ES-I3 (cell line): ENCODE measurements at regions not wholly inside any gene's neighbourhood (a gene's known extent, or its start where the extent isn't known, plus 50 kb on each side); places are given as distances from the start of the nearest gene placed in this dataset.

Experiments used
- H3K36me3 ChIP-seq: 2 replicates; pipeline ENCODE4 v1.6.1; 2013; ENCODE audit warnings: mild to moderate bottlenecking, low read length, control low read depth, moderate library complexity; ENCODE audit not compliant: insufficient read depth
- H3K4me1 ChIP-seq: 2 replicates; pipeline ENCODE4 v1.6.1; 2013; ENCODE audit warnings: mild to moderate bottlenecking, control low read depth, low read length; ENCODE audit not compliant: insufficient read depth
- H3K9ac ChIP-seq: 2 replicates; pipeline ENCODE4 v1.6.1; 2013; ENCODE audit warnings: low read depth, mild to moderate bottlenecking, low read length, moderate library complexity
- H3K9me3 ChIP-seq: 2 replicates; pipeline ENCODE4 v1.6.1; 2013; ENCODE audit warnings: mild to moderate bottlenecking, low read length, moderate library complexity; ENCODE audit not compliant: control insufficient read depth, insufficient read depth

DNA sequence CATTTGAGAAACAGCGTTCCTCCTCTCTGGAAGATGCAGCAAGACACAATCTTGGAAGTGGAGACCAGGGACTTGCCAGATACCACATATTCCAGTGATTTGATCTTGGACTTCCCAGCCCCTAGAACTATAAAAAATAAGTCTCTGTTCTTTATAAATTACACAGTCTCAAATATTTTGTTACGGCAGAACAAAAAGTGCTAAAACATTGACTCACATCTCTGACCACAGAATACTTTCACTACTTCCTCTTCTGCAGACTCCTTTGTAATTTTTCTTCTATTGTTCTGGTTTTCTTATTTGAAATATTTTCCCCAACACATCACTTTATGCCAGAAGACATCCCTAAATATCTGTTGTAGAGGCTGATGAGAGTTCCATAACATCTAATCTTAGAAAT lies 706.1 kb upstream of the CDH18 start:
- Histone ChIP-seq H3K9ac (no peak overlapping the region), H3K9me3 (no peaks in the 10 kb centered on the region), H3K36me3 (no peaks in the 10 kb centered on the region)

DNA sequence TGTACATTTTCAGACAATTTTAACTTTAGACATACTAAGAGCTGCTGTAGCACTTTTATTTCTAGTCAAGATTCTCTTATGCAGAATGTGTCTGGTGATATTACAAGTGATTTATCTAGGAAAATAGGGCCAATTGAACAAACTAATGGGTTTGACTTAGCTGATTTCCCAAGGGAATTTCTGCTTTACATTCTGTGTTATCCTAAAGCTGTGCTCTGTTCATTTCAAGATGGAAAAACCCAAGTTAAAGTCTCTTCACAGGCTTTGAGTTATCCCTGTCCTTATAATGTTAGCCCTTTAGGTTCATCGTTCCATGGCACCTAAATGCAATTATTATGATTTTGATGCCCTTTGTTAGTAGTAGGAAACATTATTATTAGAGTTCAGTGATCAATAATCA lies 704.9 kb upstream of the CDH18 start:
- no peaks in the 10 kb centered on the region for H3K4me1 ChIP-seq
- H3K9ac ChIP-seq = no peak overlapping the region
- H3K9me3 ChIP-seq = no peaks in the 10 kb centered on the region
- H3K36me3 ChIP-seq = no peaks in the 10 kb centered on the region

More for the DNA sequence above, 706.1 kb upstream of the CDH18 start:
- no peaks in the 10 kb centered on the region for H3K4me1 ChIP-seq

DNA sequence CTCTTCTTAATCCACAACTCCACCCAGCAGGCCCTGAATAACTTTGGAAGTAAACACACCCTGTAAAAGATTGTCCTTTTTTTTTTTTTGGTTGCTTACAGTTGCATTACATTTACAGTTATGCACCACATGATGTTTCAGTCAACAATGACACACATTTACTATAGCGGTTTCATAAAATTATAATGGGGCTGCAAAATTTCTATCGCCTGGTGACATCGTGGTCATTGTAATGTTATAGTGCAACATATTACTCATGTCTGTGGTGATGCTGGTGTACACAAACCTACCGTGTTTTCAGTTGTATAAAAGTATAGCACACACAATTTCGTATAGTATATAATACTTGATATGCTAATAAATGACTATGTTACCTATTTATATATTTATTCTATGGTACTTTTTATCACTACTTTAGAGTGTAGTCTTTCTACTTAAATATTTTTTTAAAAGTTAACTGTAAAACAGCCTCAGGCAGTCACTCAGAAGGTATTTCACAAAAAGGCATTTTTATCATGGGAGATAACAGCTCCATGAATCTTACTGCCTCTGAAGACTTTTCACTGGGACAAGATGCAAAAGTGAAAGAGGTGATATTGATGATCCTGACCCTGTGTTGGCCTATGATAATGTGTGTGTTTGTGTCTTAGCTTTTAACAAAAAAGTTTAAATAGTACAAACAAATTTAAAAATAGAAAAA lies 695.4 kb upstream of the CDH18 start:
- Histone ChIP-seq H3K9ac (no peak overlapping the region), H3K9me3 (no peaks in the 10 kb centered on the region), H3K4me1 (peaks cover 8% of the 10 kb centered on the region; the same call in 1 of the 2 replicates), H3K36me3 (no peaks in the 10 kb centered on the region)

DNA sequence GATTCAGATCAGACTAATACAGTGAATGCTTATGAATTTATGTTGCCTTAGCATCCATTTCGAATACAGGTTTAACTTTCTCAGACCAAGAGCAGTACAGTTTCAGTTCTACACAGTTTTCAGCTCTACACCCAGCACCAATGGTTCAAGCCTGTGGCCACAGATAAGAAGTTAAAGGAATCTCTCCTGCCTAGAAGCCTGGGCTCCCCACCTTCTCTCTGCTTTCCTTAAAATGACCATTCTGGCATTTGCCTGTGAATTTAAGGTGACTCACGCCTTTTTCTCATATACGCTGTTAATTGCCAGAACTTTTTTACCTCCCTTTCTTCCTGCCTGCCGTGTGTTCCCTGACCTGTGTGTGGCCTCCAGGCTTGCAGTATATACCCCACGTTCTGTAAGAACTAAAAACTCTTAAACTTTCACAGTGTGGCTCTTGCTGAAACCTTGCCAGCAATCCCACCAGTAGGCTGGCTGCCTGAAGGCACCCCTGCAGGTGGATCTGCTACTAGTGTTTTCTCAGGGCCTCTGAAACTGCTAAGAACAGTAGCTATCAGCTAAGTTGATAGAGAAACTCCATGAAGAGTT lies 692.8 kb upstream of the CDH18 start:
- no peaks in the 10 kb centered on the region for H3K9me3 ChIP-seq
- H3K36me3 ChIP-seq = no peaks in the 10 kb centered on the region
- H3K4me1 ChIP-seq = peaks cover 8% of the 10 kb centered on the region; the same call in 1 of the 2 replicates
- no peak overlapping the region for H3K9ac ChIP-seq

DNA sequence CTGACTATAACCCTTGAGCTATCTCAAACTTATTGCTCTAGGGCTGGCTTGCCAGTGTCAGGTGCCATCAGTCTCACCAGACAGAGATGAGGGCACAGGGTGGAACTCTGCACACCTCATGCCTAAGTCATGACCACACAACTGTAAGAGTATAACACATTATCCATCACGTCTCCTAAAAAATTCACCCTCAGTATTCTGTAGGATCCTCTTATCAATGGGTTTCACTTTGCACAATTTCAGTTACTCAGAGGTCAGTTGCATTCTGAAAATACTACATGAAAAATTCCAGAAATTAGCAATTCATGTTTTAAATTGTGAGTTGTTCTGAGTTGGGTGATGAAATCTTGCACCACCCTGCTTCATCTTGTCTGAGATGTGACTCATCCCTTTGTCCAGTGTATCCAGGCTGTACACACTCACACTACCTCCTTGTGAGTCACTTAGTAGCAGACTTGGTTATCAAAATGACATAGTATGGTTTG lies 690.9 kb upstream of the CDH18 start:
- Histone ChIP-seq H3K36me3 (no peaks in the 10 kb centered on the region), H3K4me1 (peaks cover 8% of the 10 kb centered on the region; the same call in 1 of the 2 replicates), H3K9me3 (no peaks in the 10 kb centered on the region), H3K9ac (no peak overlapping the region)

DNA sequence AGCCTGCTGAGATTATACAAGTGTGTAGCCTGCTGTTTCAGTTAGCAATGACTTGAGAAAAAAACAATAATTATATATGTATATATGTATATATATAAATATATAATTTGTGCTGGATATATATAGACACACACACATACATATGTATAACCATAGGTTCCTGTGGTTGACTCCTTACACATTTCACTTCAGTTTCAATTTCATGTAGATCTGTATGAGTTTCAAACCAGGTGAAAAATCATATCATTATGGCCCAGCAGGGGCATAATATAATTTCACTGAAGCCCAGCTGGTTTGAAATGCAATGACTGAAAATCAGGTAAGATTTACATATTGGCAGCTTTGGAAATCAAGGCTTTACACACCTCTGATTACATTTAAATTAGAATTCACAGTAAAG lies 690.4 kb upstream of the CDH18 start:
- Histone ChIP-seq H3K9me3 (no peaks in the 10 kb centered on the region), H3K9ac (no peak overlapping the region), H3K4me1 (peaks cover 8% of the 10 kb centered on the region; the same call in 1 of the 2 replicates), H3K36me3 (no peaks in the 10 kb centered on the region)

DNA sequence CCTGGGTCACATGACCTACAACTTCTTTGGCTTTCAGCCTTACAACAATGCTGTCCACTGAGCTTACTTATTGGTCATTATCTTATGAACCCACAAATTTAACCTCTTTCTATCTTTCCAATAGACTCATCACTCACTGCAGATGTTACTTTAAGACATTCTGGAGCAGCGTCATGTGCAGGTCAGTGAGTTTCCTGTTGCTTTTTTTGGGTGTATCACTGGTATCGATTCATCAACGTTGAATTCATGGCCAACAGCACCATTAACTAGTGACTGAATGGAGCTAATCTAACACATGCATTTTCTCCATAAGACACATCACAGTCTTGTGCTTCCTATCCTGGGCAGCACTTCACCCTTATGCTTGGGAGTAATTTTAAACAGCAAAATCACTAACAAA lies 672.6 kb upstream of the CDH18 start:
- H3K9ac ChIP-seq = no peak overlapping the region
- no peaks in the 10 kb centered on the region for H3K9me3 ChIP-seq
- H3K4me1 ChIP-seq = no peaks in the 10 kb centered on the region
- no peaks in the 10 kb centered on the region for H3K36me3 ChIP-seq

DNA sequence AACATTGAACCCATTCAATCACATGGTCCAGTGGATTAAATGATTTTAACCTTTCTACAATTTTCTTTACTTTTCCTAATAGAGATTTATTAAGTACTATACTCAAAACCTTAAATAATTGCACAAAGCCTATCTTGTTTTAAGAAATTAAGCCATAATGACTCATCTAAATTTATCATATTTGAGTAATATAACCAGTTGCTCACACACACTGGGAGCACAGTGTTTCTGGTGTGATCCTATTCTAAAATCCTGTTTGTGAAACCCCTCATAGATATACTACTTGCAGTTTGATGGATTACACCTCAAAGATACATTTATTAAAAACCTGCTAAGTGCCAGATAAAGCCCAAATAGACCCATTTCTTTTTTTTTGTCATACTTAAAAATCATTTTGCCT lies 668.3 kb upstream of the CDH18 start:
- Histone ChIP-seq H3K9me3 (no peaks in the 10 kb centered on the region), H3K4me1 (no peaks in the 10 kb centered on the region), H3K9ac (no peak overlapping the region), H3K36me3 (no peaks in the 10 kb centered on the region)

DNA sequence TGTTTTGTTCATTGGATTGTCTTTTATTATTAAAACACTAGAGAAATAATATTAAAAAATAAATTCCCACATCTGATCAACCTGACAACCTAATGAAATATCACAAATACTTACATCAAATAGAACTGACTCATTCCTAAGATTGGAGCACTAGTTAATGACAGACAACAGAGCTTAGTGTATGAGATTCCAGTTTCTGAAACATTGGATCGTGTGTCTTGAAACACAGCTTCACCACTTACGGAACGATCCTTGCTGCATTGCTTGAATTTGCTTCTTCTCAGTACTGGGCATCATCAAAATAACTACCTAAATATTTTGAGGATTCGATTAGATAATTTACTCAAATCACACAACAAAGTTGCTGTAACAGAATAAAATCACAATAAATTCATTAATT lies 667.2 kb upstream of the CDH18 start:
- Histone ChIP-seq H3K36me3 (no peaks in the 10 kb centered on the region), H3K4me1 (no peaks in the 10 kb centered on the region), H3K9ac (no peak overlapping the region), H3K9me3 (no peaks in the 10 kb centered on the region)

DNA sequence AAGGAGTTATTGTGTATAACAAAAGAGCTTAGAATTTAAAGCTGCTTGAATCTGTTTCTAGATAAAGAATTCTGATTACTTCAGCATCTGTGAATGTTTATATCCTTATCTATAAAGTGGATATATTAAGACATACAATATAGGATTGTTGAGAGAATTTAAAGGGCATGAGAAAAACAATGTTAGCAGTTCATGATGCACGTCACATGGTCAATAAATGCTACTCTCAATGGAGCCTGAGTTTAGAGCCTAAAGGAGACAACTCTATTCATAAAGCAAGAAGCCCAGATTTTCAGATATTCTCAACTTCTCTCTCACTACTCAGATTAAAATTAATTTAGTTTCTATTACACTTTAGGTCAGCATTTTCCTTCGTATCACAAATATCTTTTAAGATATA lies 666.7 kb upstream of the CDH18 start:
- Histone ChIP-seq H3K9ac (no peak overlapping the region), H3K9me3 (no peaks in the 10 kb centered on the region), H3K36me3 (no peaks in the 10 kb centered on the region), H3K4me1 (no peaks in the 10 kb centered on the region)

DNA sequence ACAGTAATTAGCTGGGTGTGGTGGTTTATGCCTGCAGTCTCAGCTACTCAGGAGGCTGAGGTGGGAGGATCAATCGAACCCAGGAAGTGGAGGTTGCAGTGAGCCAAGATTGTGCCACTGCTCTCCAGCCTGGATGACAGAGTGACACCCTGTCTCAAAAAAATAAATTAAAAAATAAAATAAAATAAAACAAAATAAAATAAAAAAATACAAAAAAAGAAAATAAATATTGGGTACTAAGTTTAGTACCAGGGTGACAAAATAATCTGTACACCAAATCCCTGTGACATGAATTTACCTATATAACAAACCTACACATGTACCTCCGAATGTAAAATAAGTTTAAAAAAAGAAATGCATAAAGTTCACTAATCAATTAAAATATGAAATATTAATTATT lies 666.0 kb upstream of the CDH18 start:
- Histone ChIP-seq H3K36me3 (no peaks in the 10 kb centered on the region), H3K9ac (no peak overlapping the region), H3K9me3 (no peaks in the 10 kb centered on the region), H3K4me1 (no peaks in the 10 kb centered on the region)

DNA sequence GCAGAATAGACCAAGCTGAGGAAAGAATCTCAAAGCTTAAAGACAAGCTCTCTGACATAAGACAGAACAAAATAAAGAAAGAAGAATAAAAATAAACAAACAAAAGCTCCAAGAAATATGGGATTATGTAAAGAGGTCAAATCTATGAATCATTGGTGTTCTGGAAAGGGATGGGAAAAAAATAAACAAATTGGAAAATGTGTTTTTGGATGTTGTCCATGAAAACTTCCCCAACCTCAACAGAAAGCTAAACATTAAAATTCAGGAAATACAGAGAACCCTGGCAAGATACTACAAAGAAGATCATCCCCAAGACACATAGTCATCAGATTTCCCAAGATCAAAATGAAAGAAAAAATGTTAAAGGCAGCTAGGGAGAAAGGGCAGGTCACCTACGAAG lies 662.0 kb upstream of the CDH18 start:
- no peaks in the 10 kb centered on the region for H3K36me3 ChIP-seq
- no peaks in the 10 kb centered on the region for H3K9me3 ChIP-seq
- H3K9ac ChIP-seq = no peak overlapping the region
- no peaks in the 10 kb centered on the region for H3K4me1 ChIP-seq

DNA sequence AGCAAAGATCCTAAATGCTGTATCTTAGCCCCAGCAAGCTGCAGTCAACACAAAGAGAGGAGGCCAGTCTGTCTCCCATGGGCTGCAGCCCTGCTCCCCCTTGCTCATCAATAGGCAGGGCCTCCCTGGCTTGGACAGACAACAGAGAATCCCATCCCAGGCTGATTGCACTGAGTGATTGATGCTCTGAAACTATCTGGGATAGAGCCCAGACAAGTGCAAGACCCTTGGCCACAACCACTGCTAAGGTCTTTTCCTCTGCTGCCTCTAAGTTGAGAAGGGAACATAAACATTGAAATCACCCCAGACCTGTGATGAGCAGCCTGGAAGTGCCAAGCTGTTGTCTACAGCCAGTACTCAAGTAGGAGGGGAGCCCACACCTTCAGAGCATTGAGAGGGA lies 661.0 kb upstream of the CDH18 start:
- H3K9ac ChIP-seq = no peak overlapping the region
- H3K9me3 ChIP-seq = no peaks in the 10 kb centered on the region
- H3K36me3 ChIP-seq = no peaks in the 10 kb centered on the region
- H3K4me1 ChIP-seq = no peaks in the 10 kb centered on the region

DNA sequence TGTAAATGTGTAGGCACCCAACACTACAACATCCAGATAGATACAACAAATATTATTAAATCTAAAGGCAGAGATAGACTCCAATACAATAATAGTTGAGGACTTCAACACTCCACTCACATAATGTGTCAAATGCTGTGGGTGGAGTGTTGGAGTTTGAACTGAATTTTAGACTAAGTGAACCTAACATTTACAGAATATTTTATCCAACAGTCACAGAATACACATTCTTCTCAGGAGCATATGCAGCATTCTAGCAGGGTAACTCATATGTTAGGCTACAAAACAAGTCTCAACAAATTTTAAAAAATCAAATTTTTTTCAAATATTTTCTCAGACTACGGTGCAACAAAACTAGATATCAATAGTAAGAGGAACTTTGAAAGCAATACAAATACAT lies 648.7 kb upstream of the CDH18 start:
- no peaks in the 10 kb centered on the region for H3K36me3 ChIP-seq
- H3K9ac ChIP-seq = no peak overlapping the region
- H3K9me3 ChIP-seq = no peaks in the 10 kb centered on the region
- no peaks in the 10 kb centered on the region for H3K4me1 ChIP-seq

DNA sequence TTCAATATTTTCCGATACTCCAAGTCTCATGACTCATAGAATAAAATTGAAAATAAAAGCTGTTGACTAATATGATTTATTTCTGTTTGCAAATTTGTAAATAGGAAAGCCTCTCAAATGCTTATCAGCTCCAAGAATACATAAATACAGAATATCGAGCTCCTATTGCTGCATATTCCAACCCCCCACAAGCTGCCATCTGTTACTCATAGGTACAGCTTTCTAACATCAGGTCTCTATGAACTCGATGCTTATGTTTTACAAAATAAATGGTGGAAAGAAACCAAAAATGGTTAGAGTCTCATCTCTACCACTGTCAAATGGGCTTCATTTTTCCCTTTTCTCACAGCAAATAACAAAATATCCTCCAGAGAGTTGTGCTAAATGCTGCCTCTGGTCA lies 631.6 kb upstream of the CDH18 start:
- Histone ChIP-seq H3K9me3 (no peaks in the 10 kb centered on the region), H3K9ac (no peak overlapping the region), H3K4me1 (no peaks in the 10 kb centered on the region), H3K36me3 (no peaks in the 10 kb centered on the region)
